ENCODE measurements at regions not wholly inside any gene's neighbourhood (a gene's known extent, or its start where the extent isn't known, plus 50 kb on each side); places are given as distances from the start of the nearest gene placed in this dataset.

DNA sequence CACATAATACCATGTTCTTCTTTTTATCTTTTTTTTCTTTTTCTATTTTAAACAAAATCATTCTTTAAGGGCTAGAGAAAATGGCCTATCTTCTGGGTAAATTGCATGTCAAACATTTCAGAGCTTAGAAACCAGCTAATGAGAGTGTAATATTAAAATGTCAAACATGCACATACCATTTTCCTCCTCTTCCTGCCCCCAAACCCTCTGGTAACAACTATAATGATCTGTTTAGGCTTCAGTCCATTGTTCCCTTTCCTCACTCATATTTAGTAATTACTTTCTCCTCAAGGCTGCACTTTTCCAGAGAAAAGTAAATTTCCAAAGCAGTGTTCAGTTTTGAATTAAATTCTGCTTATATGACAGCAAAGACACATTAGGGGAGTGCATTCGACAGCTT is 224.3 kb upstream of the ROBO2 start:
- 0% methylated on average over 1 of the region's 1 CpG for WGBS (ENCODE audit: insufficient coverage, low coverage, missing lambda C conversion rate)
- no peaks in the 10 kb centered on the region for H3K9me3 ChIP-seq (replicated peaks; ENCODE audit: control insufficient read depth, insufficient read depth, low read depth, low read length)
- CTCF ChIA-PET (ENCODE audit: low intra/inter-chr PET ratio) = no interaction called here
- TF ChIP-seq DNMT1 (IDR thresholded peaks at IDR 0.05) (no peak), ZNF239 (CRISPR knock-in tag; IDR thresholded peaks at IDR 0.05) (no peak), ZNF324 (CRISPR knock-in tag; IDR thresholded peaks at IDR 0.05) (no peak), FOSL1 (tag; conservative IDR thresholded peaks at IDR 0.05) (no peak), KDM1A (IDR thresholded peaks at IDR 0.05) (no peak), SNRNP70 (optimal IDR thresholded peaks at IDR 0.05; ENCODE audit: low read depth, low read length) (no peak), EGR1 (conservative IDR thresholded peaks at IDR 0.05) (no peak), RNF2 (IDR thresholded peaks at IDR 0.05) (no peak), TARDBP (IDR thresholded peaks at IDR 0.05) (no peak), KLF16 (IDR thresholded peaks at IDR 0.05) (no peak)
- TF ChIP-seq, protein P1, sequence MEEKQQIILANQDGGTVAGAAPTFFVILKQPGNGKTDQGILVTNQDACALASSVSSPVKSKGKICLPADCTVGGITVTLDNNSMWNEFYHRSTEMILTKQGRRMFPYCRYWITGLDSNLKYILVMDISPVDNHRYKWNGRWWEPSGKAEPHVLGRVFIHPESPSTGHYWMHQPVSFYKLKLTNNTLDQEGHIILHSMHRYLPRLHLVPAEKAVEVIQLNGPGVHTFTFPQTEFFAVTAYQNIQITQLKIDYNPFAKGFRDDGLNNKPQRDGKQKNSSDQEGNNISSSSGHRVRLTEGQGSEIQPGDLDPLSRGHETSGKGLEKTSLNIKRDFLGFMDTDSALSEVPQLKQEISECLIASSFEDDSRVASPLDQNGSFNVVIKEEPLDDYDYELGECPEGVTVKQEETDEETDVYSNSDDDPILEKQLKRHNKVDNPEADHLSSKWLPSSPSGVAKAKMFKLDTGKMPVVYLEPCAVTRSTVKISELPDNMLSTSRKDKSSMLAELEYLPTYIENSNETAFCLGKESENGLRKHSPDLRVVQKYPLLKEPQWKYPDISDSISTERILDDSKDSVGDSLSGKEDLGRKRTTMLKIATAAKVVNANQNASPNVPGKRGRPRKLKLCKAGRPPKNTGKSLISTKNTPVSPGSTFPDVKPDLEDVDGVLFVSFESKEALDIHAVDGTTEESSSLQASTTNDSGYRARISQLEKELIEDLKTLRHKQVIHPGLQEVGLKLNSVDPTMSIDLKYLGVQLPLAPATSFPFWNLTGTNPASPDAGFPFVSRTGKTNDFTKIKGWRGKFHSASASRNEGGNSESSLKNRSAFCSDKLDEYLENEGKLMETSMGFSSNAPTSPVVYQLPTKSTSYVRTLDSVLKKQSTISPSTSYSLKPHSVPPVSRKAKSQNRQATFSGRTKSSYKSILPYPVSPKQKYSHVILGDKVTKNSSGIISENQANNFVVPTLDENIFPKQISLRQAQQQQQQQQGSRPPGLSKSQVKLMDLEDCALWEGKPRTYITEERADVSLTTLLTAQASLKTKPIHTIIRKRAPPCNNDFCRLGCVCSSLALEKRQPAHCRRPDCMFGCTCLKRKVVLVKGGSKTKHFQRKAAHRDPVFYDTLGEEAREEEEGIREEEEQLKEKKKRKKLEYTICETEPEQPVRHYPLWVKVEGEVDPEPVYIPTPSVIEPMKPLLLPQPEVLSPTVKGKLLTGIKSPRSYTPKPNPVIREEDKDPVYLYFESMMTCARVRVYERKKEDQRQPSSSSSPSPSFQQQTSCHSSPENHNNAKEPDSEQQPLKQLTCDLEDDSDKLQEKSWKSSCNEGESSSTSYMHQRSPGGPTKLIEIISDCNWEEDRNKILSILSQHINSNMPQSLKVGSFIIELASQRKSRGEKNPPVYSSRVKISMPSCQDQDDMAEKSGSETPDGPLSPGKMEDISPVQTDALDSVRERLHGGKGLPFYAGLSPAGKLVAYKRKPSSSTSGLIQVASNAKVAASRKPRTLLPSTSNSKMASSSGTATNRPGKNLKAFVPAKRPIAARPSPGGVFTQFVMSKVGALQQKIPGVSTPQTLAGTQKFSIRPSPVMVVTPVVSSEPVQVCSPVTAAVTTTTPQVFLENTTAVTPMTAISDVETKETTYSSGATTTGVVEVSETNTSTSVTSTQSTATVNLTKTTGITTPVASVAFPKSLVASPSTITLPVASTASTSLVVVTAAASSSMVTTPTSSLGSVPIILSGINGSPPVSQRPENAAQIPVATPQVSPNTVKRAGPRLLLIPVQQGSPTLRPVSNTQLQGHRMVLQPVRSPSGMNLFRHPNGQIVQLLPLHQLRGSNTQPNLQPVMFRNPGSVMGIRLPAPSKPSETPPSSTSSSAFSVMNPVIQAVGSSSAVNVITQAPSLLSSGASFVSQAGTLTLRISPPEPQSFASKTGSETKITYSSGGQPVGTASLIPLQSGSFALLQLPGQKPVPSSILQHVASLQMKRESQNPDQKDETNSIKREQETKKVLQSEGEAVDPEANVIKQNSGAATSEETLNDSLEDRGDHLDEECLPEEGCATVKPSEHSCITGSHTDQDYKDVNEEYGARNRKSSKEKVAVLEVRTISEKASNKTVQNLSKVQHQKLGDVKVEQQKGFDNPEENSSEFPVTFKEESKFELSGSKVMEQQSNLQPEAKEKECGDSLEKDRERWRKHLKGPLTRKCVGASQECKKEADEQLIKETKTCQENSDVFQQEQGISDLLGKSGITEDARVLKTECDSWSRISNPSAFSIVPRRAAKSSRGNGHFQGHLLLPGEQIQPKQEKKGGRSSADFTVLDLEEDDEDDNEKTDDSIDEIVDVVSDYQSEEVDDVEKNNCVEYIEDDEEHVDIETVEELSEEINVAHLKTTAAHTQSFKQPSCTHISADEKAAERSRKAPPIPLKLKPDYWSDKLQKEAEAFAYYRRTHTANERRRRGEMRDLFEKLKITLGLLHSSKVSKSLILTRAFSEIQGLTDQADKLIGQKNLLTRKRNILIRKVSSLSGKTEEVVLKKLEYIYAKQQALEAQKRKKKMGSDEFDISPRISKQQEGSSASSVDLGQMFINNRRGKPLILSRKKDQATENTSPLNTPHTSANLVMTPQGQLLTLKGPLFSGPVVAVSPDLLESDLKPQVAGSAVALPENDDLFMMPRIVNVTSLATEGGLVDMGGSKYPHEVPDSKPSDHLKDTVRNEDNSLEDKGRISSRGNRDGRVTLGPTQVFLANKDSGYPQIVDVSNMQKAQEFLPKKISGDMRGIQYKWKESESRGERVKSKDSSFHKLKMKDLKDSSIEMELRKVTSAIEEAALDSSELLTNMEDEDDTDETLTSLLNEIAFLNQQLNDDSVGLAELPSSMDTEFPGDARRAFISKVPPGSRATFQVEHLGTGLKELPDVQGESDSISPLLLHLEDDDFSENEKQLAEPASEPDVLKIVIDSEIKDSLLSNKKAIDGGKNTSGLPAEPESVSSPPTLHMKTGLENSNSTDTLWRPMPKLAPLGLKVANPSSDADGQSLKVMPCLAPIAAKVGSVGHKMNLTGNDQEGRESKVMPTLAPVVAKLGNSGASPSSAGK (IDR thresholded peaks at IDR 0.05) = no peak
- TF ChIP-seq, protein P2, sequence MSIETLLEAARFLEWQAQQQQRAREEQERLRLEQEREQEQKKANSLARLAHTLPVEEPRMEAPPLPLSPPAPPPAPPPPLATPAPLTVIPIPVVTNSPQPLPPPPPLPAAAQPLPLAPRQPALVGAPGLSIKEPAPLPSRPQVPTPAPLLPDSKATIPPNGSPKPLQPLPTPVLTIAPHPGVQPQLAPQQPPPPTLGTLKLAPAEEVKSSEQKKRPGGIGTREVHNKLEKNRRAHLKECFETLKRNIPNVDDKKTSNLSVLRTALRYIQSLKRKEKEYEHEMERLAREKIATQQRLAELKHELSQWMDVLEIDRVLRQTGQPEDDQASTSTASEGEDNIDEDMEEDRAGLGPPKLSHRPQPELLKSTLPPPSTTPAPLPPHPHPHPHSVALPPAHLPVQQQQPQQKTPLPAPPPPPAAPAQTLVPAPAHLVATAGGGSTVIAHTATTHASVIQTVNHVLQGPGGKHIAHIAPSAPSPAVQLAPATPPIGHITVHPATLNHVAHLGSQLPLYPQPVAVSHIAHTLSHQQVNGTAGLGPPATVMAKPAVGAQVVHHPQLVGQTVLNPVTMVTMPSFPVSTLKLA (conservative IDR thresholded peaks at IDR 0.05) = no peak

More for the DNA sequence above, 224.3 kb upstream of the ROBO2 start:
- H2AFZ ChIP-seq (ENCODE audit: low read depth, low read length) = no peak overlapping the region
- intact Hi-C loops (cut with micrococcal nuclease) (no loop called here), in situ Hi-C loops (cut with MboI) (no loop called here)
- no peaks in the 10 kb centered on the region for H3K27me3 ChIP-seq (ENCODE audit: control insufficient read depth in 2 of 2, insufficient read depth in 2 of 2, low read length in 2 of 2)
- ATAC-seq (no peak), FAIRE-seq (no peak), DNase-seq (ENCODE audit: extremely low read depth in 1 of 4, low spot score in 3 of 4) (no peak)
- no peak overlapping the region for H3K9ac ChIP-seq (ENCODE audit: insufficient read depth in 1 of 2, low read depth in 2 of 2, low read length in 2 of 2)
- no TSS peak for BruUV-seq (replicated peaks)
- no peak overlapping the region for H3K4me2 ChIP-seq (ENCODE audit: insufficient read depth, low read length)
- no peaks in the 10 kb centered on the region for H3K79me2 ChIP-seq (ENCODE audit: control insufficient read depth, insufficient read depth, low read length)
- H4K20me1 ChIP-seq (replicated peaks; ENCODE audit: control insufficient read depth, insufficient read depth, low read length) = no peaks in the 10 kb centered on the region
- no peak overlapping the region for H3K27ac ChIP-seq (ENCODE audit: extremely low read depth, low read depth, low read length)
- POLR2A ChIA-PET = no interaction called here
- no peaks in the 10 kb centered on the region for H3K4me1 ChIP-seq (replicated peaks in 1 of 2; ENCODE audit: control insufficient read depth in 2 of 2, insufficient read depth in 2 of 2, low read length in 2 of 2)
- H3K4me3 ChIP-seq = no peak overlapping the region
- no peaks in the 10 kb centered on the region for H3K9me1 ChIP-seq (ENCODE audit: control insufficient read depth, insufficient read depth, low read length)
- H3K36me3 ChIP-seq (ENCODE audit: control insufficient read depth, insufficient read depth, low read length) = no peaks in the 10 kb centered on the region

Measured in K562 (cell line).